Heart left ventricle (tissue), 16 donors: ENCODE measurements at regions not wholly inside any gene's neighbourhood (a gene's known extent, or its start where the extent isn't known, plus 50 kb on each side); places are given as distances from the start of the nearest gene placed in this dataset.

Experiments
- ATAC-seq, 4 donors: fragments of 200-7000 bp; cut with Tn5 transposase; one replicate each; pipeline ENCODE4 v1.9.1; 2020 to 2022; ENCODE audit warnings: moderate library complexity in 4 of 4, mild to moderate bottlenecking in 3 of 4, moderate number of reproducible peaks in 1 of 4
- DNase-seq, 5 donors: peaks; one replicate each; pipeline ENCODE4 v3.0.0-alpha.2; 2020
- H3K27ac ChIP-seq, 12 donors: fragments of 200-600 bp; sonication (generic) in 4 of 12; one replicate each; pipeline versions ENCODE4 v1.5.0 to v1.8.0; 2016 to 2022; ENCODE audit warnings: mild to moderate bottlenecking in 2 of 12
- H3K27me3 ChIP-seq, 9 donors: fragments of 200-600 bp; sonication (generic) in 2 of 9; one replicate each; pipeline versions ENCODE4 v1.5.1 to v1.8.0; 2016 to 2022; ENCODE audit warnings: mild to moderate bottlenecking in 3 of 9
- H3K36me3 ChIP-seq, 9 donors: fragments of 200-600 bp; sonication (generic) in 2 of 9; one replicate each; pipeline versions ENCODE4 v1.5.0 to v1.8.0; 2018 to 2022; ENCODE audit warnings: mild to moderate bottlenecking in 2 of 9
- H3K4me1 ChIP-seq, 12 donors: fragments of 200-600 bp; sonication (generic) in 4 of 12; one replicate each; pipeline versions ENCODE4 v1.5.0 to v1.8.0; 2016 to 2022; ENCODE audit warnings: mild to moderate bottlenecking in 3 of 12
- H3K4me3 ChIP-seq, 12 donors: fragments of 200-600 bp; sonication (generic) in 4 of 12; one replicate each; pipeline versions ENCODE4 v1.5.0 to v1.8.0; 2017 to 2022; ENCODE audit warnings: mild to moderate bottlenecking in 9 of 12, moderate library complexity in 4 of 12
- H3K9me3 ChIP-seq, 12 donors: fragments of 200-600 bp; sonication (generic) in 4 of 12; one replicate each; pipeline versions ENCODE4 v1.5.0 to v1.8.0; 2016 to 2022; ENCODE audit warnings: mild to moderate bottlenecking in 1 of 12
- POLR2A ChIP-seq, 2 donors: fragments of 450-650 bp; IDR thresholded peaks; one replicate each; pipeline ENCODE4 v1.6.1; 2017; ENCODE audit warnings: antibody characterized with exemption in 2 of 2, mild to moderate bottlenecking in 2 of 2, moderate library complexity in 2 of 2
- WGBS, 4 donors: extraction: QIAGEN DNeasy Blood & Tissue Kit in 2 of 4; methylation state at CpG; one replicate each; pipeline versions ENCODE4 v1.1.5 to v1.1.7; 2013 to 2018; 5-methylcytosine and 5-hydroxymethylcytosine counted together
- intact Hi-C, 10 donors: fragments of 100-400 bp; cut with DNase I; formaldehyde crosslinking; loops; one replicate each; pipeline versions ENCODE4 v1.11.1 to v1.14.2; 2022
- TF ChIP-seq, protein P1 (sequence below), 12 donors: fragments of 200-600 bp; sonication (generic) in 4 of 12; IDR thresholded peaks; one replicate each; pipeline versions ENCODE4 v1.5.0 to v1.8.0; 2018 to 2022; ENCODE audit warnings: antibody characterized with exemption in 12 of 12, mild to moderate bottlenecking in 5 of 12
- donor health status: ischemic (EF 13 %, LVEDD 7.1; RV severe dilation, severe dysfunction).
- donor health status: healthy with polysubstance abuse.
- donor health status: DM: no; HTN: yes; CAD: no.
- donor health status: DM: no; HTN: no; CAD: no.
- donor health status: ischemic (EF 25% LVEDD 6.9; RV normal size, moderate dysfunction).
- donor health status: ischemic (EF 25% LVEDD 5.7; RV mildly dilated, moderate dysfunction).
- donor health status: healthy.
- donor health status: DM: yes; HTN: yes; CAD: no.
- donor health status: ischemic (EF 35%, LVEDD 5.7; RV mildly dilated, moderate dysfunction).
- donor health status: nonischemic (EF 11% LVEDD 7.7; RV severe dilation, severe dysfunction).
- donor health status: DM: yes; HTN: yes; CAD: no.
- donor health status: PGD.
- donor health status: ischemic (EF 29% LVEDD 5.4; RV normal size, mild dysfunction).
- donor health status: nonischemic (EF 23%, LVEDD 6.1; RV moderate dilation, normal function).

- ATAC-seq (no peak), DNase-seq (no peak)
- H3K4me1 ChIP-seq: no peaks in the 10 kb centered on the region
- no peaks in the 10 kb centered on the region for H3K36me3 ChIP-seq
- peaks cover 0 to 2% (median 0%) of the 10 kb centered on the region in 12 donors for H3K9me3 ChIP-seq
- H3K27me3 ChIP-seq: no peaks in the 10 kb centered on the region
- TF ChIP-seq, protein P1, sequence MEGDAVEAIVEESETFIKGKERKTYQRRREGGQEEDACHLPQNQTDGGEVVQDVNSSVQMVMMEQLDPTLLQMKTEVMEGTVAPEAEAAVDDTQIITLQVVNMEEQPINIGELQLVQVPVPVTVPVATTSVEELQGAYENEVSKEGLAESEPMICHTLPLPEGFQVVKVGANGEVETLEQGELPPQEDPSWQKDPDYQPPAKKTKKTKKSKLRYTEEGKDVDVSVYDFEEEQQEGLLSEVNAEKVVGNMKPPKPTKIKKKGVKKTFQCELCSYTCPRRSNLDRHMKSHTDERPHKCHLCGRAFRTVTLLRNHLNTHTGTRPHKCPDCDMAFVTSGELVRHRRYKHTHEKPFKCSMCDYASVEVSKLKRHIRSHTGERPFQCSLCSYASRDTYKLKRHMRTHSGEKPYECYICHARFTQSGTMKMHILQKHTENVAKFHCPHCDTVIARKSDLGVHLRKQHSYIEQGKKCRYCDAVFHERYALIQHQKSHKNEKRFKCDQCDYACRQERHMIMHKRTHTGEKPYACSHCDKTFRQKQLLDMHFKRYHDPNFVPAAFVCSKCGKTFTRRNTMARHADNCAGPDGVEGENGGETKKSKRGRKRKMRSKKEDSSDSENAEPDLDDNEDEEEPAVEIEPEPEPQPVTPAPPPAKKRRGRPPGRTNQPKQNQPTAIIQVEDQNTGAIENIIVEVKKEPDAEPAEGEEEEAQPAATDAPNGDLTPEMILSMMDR (IDR thresholded peaks at IDR 0.05): no peak
- TF ChIP-seq POLR2A (IDR thresholded peaks at IDR 0.05): no peak
- no peak overlapping the region for H3K27ac ChIP-seq
- no peak overlapping the region for H3K4me3 ChIP-seq
- intact Hi-C loops: loop anchor here in 1 of 10 donors (10.0 kb wide), 1 partner anchor 321 kb away; no protein-coding TSS in a partner anchor
- WGBS, 4 donors: 70 to 79% (median 73%) methylated on average over 2 of the region's 2 CpGs
These were observed 383.0 kb upstream of the PCDH15 start for GRCh38 chr10:55183993-55184392.

DNA sequence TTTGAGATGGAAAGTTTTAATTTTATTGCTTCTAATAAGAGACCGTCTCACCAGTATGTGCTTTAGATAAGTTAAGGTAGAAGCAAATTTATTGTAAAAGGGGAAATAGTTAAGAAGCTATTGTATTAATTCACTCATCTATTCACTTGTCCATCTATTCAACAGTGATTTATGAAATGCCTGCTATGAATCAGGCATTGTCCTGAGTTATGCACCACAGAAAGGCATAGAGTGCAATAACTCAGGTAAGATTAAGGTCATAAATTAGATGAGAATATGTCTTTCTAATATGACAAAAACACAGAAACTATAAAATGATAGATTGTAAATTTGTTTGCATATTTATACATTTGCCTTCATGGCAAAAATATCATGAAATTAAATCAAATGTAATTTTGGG is 379.3 kb upstream of the PCDH15 start:
- no peak overlapping the region for H3K27ac ChIP-seq
- H3K27me3 ChIP-seq: no peaks in the 10 kb centered on the region
- H3K4me1 ChIP-seq: no peaks in the 10 kb centered on the region
- no peak overlapping the region for H3K4me3 ChIP-seq
- H3K9me3 ChIP-seq: peaks cover 0 to 3% (median 0%) of the 10 kb centered on the region in 12 donors
- TF ChIP-seq, protein P1 (IDR thresholded peaks at IDR 0.05): no peak
- no peak for TF ChIP-seq POLR2A (IDR thresholded peaks at IDR 0.05)
- H3K36me3 ChIP-seq: no peaks in the 10 kb centered on the region
- intact Hi-C loops: loop anchor here in 1 of 10 donors (10.0 kb wide), 1 partner anchor 324 kb away; no protein-coding TSS in a partner anchor
- DNase-seq (no peak), ATAC-seq (no peak)
- WGBS, 4 donors: 94 to 100% (median 96%) methylated on average over 1 of the region's 1 CpG

GRCh38 chr10:55174419-55174818 is 373.4 kb upstream of the PCDH15 start:
- no peaks in the 10 kb centered on the region for H3K27me3 ChIP-seq
- peaks cover 0 to 3% (median 0%) of the 10 kb centered on the region in 12 donors for H3K9me3 ChIP-seq
- intact Hi-C loops: no loop called here
- ATAC-seq: no peak
- no peak overlapping the region for H3K27ac ChIP-seq
- no peaks in the 10 kb centered on the region for H3K36me3 ChIP-seq
- no peak for DNase-seq
- H3K4me1 ChIP-seq: no peaks in the 10 kb centered on the region
- WGBS, 4 donors: 52 to 73% (median 62%) methylated on average over 4 of the region's 4 CpGs
- no peak overlapping the region for H3K4me3 ChIP-seq
- TF ChIP-seq, protein P1 (IDR thresholded peaks at IDR 0.05): no peak
- TF ChIP-seq POLR2A (IDR thresholded peaks at IDR 0.05): no peak

GRCh38 chr10:55169493-55169892 is 368.5 kb upstream of the PCDH15 start:
- DNase-seq: no peak
- intact Hi-C loops: no loop called here
- Histone ChIP-seq H3K36me3 (no peaks in the 10 kb centered on the region), H3K27me3 (no peaks in the 10 kb centered on the region), H3K4me3 (no peak overlapping the region), H3K9me3 (no peaks in the 10 kb centered on the region), H3K27ac (no peak overlapping the region), H3K4me1 (no peaks in the 10 kb centered on the region)
- WGBS, 4 donors: 95 to 97% (median 96%) methylated on average over 1 of the region's 1 CpG
- no peak for ATAC-seq
- TF ChIP-seq POLR2A (IDR thresholded peaks at IDR 0.05): no peak
- TF ChIP-seq, protein P1 (IDR thresholded peaks at IDR 0.05): no peak
